GM23338 (cell line): ENCODE measurements at regions not wholly inside any gene's neighbourhood (a gene's known extent, or its start where the extent isn't known, plus 50 kb on each side); places are given as distances from the start of the nearest gene placed in this dataset.

Experiments used
- ATAC-seq: fragments of 200-7000 bp; cut with Tn5 transposase; 3 replicates; pipeline ENCODE4 v1.9.1; 2020
- DNase-seq: peaks from one replicate; pipeline ENCODE4 v3.0.0-alpha.2; 2015; ENCODE audit warnings: low spot score
- H2AFZ ChIP-seq: fragments of 200-600 bp; sonication (generic); 2 replicates; pipeline ENCODE4 v1.8.0; 2016; ENCODE audit warnings: antibody characterized with exemption, mild to moderate bottlenecking, moderate library complexity
- H3F3A ChIP-seq: fragments of 200-600 bp; sonication (generic); replicated peaks from 2 replicates; pipeline ENCODE4 v1.8.0; 2017; ENCODE audit warnings: antibody characterized with exemption, mixed run types, low read depth
- H3K27ac ChIP-seq: fragments of 200-600 bp; sonication (generic); 2 replicates; pipeline ENCODE4 v1.6.1; 2016; ENCODE audit warnings: low read depth
- H3K27me3 ChIP-seq: fragments of 200-600 bp; sonication (generic); 2 replicates; pipeline ENCODE4 v1.8.0; 2016; ENCODE audit warnings: mild to moderate bottlenecking, mixed run types, moderate library complexity; ENCODE audit not compliant: insufficient read depth
- H3K36me3 ChIP-seq: fragments of 200-600 bp; sonication (generic); 2 replicates; pipeline ENCODE4 v1.8.0; 2016; ENCODE audit warnings: mild to moderate bottlenecking; ENCODE audit not compliant: insufficient read depth
- H3K4me1 ChIP-seq: fragments of 200-600 bp; sonication (generic); 2 replicates; pipeline ENCODE4 v1.8.0; 2016; ENCODE audit warnings: mild to moderate bottlenecking, moderate library complexity; ENCODE audit not compliant: insufficient read depth
- H3K4me2 ChIP-seq: fragments of 200-600 bp; sonication (generic); 2 replicates; pipeline ENCODE4 v1.7.1; 2017; ENCODE audit warnings: mixed run types
- H3K4me3 ChIP-seq: fragments of 200-600 bp; sonication (generic); 2 replicates; pipeline ENCODE4 v1.6.1; 2016; ENCODE audit warnings: mixed run types
- H3K79me2 ChIP-seq: fragments of 200-600 bp; sonication (generic); replicated peaks from 2 replicates; pipeline ENCODE4 v1.8.0; 2017; ENCODE audit warnings: mild to moderate bottlenecking; ENCODE audit not compliant: insufficient read depth
- H3K9me2 ChIP-seq: fragments of 200-600 bp; sonication (generic); 2 replicates; pipeline ENCODE4 v1.8.0; 2017; ENCODE audit not compliant: insufficient read depth
- H4K20me1 ChIP-seq: fragments of 200-600 bp; sonication (generic); replicated peaks from 2 replicates; pipeline ENCODE4 v1.8.0; 2017; ENCODE audit warnings: mild to moderate bottlenecking; ENCODE audit not compliant: insufficient read depth
- H3K27ac Mint-ChIP-seq: 2 replicates; pipeline ENCODE4 v1.8.0; 2020; ENCODE audit warnings: inconsistent platforms, mild to moderate bottlenecking, moderate library complexity, mixed read lengths
- H3K27me3 Mint-ChIP-seq: 3 replicates; pipeline ENCODE4 v1.8.0; 2022; ENCODE audit warnings: low read depth, mild to moderate bottlenecking, moderate library complexity, mixed read lengths, inconsistent platforms; ENCODE audit not compliant: insufficient read depth, poor library complexity
- H3K36me3 Mint-ChIP-seq: 3 replicates; pipeline ENCODE4 v1.8.0; 2021; ENCODE audit warnings: low read depth, mild to moderate bottlenecking, inconsistent platforms, moderate library complexity, mixed read lengths
- H3K4me1 Mint-ChIP-seq: 3 replicates; pipeline ENCODE4 v1.8.0; 2020; ENCODE audit warnings: mild to moderate bottlenecking, inconsistent platforms, mixed read lengths
- H3K4me3 Mint-ChIP-seq: 3 replicates; pipeline ENCODE4 v1.8.0; 2021; ENCODE audit warnings: moderate library complexity, mild to moderate bottlenecking, inconsistent platforms, mixed read lengths
- H3K9me3 Mint-ChIP-seq: 3 replicates; pipeline ENCODE4 v1.8.0; 2020; ENCODE audit warnings: moderate library complexity, mild to moderate bottlenecking, inconsistent platforms, mixed read lengths
- CREB1 ChIP-seq: fragments of 250-450 bp; sonication (Bioruptor Pico); IDR thresholded peaks from 2 replicates; pipeline ENCODE4 v1.5.0; 2020; ENCODE audit warnings: low read depth, mild to moderate bottlenecking, moderate library complexity
- EZH2phosphoT487 ChIP-seq: fragments of 200-600 bp; sonication (generic); IDR thresholded peaks from one replicate; pipeline ENCODE4 v1.8.1; 2018; ENCODE audit warnings: antibody characterized with exemption; ENCODE audit not compliant: unreplicated experiment
- JUNB ChIP-seq: IDR thresholded peaks from one replicate; pipeline ENCODE4 v1.6.1; 2016; ENCODE audit warnings: antibody characterized with exemption; ENCODE audit not compliant: unreplicated experiment
- POLR2AphosphoS5 ChIP-seq: IDR thresholded peaks from 2 replicates; pipeline ENCODE4 v1.6.1; 2016; ENCODE audit warnings: antibody characterized with exemption, low read depth
- ZNF462 ChIP-seq: fragments of 250-450 bp; sonication (Bioruptor Pico); IDR thresholded peaks from 2 replicates; pipeline ENCODE4 v1.5.0; 2020; ENCODE audit warnings: mild to moderate bottlenecking, moderate library complexity
- TF ChIP-seq, protein P1 (sequence below), 2 experiments: fragments of 200-600 bp in 1 of 2; sonication (generic) in 1 of 2; conservative IDR thresholded peaks; 2 replicates each; pipeline versions ENCODE4 v1.5.1 to v1.6.1; 2016 to 2017; ENCODE audit warnings: antibody characterized with exemption in 2 of 2, low read depth in 2 of 2, mild to moderate bottlenecking in 2 of 2, moderate library complexity in 1 of 2
- TF ChIP-seq, protein P2 (sequence below): IDR thresholded peaks from one replicate; pipeline ENCODE4 v1.6.1; 2018; ENCODE audit warnings: antibody characterized with exemption; ENCODE audit not compliant: unreplicated experiment
- TF ChIP-seq, protein P3 (sequence below): IDR thresholded peaks from 2 replicates; pipeline ENCODE4 v1.6.1; 2016; ENCODE audit warnings: antibody characterized with exemption

DNA sequence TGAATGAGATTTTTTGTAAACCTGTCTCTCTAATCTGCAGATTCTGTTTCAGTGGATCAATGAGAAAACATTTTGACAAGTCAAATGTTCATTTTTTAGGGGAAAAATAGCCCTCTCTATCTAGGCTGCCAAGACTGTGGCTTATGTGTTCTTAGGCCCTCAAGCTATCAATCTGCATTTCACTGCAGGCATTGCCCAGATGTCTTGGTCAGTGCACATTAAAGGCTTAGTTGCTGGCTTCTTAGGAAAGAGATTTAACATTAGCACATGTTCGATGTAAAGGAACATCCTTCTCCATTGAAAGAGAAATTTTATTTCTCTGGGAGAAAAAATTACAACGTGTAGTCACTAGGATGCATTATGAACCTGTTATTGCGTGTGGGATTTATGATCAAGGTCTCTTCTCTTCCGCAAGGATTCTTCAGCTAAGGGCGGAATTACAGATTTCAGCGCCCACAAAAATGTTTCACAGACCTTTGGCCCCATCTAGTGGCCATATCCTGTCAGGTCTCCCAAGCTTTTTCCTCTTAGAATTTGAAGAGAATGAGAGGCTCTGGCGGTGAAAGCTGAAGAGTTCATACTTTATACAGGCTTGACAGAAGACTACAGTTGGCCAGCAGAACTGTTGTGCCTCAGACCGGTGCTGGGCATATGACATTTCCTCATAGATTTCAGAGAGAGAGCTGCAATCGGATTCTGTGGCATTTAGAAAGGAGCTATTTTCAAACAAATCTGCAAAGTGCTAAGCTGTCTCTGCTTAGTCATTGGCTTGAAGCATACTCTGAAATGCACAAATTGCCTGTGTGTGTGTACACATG is 144.6 kb upstream of the NOCT start:
- Mint-ChIP-seq H3K4me3 (no peak overlapping the region), H3K36me3 (no peaks in the 10 kb centered on the region), H3K27ac (no peak overlapping the region), H3K9me3 (no peaks in the 10 kb centered on the region; the same call in 2 of the 3 replicates), H3K27me3 (no peaks in the 10 kb centered on the region), H3K4me1 (peaks cover 9% of the 10 kb centered on the region)
- no peak for TF ChIP-seq JUNB
- TF ChIP-seq, protein P1, sequence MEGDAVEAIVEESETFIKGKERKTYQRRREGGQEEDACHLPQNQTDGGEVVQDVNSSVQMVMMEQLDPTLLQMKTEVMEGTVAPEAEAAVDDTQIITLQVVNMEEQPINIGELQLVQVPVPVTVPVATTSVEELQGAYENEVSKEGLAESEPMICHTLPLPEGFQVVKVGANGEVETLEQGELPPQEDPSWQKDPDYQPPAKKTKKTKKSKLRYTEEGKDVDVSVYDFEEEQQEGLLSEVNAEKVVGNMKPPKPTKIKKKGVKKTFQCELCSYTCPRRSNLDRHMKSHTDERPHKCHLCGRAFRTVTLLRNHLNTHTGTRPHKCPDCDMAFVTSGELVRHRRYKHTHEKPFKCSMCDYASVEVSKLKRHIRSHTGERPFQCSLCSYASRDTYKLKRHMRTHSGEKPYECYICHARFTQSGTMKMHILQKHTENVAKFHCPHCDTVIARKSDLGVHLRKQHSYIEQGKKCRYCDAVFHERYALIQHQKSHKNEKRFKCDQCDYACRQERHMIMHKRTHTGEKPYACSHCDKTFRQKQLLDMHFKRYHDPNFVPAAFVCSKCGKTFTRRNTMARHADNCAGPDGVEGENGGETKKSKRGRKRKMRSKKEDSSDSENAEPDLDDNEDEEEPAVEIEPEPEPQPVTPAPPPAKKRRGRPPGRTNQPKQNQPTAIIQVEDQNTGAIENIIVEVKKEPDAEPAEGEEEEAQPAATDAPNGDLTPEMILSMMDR (conservative IDR thresholded peaks at IDR 0.05; ENCODE audit: low read depth in 2 of 2), result peak; percentile 86 to 97
- H3K9me2 ChIP-seq, result no peaks in the 10 kb centered on the region
- H4K20me1 ChIP-seq, result no peaks in the 10 kb centered on the region; the same call in 1 of the 2 replicates
- no peak overlapping the region for H3K4me2 ChIP-seq
- DNase-seq, result peak; percentile 88
- H3F3A ChIP-seq, result no peaks in the 10 kb centered on the region
- no peaks in the 10 kb centered on the region for H3K79me2 ChIP-seq
- no peak overlapping the region for H3K4me3 ChIP-seq
- no peak overlapping the region for H2AFZ ChIP-seq
- peaks cover 3% of the 10 kb centered on the region; the same call in 1 of the 2 replicates for H3K4me1 ChIP-seq
- no peaks in the 10 kb centered on the region for H3K36me3 ChIP-seq
- no peaks in the 10 kb centered on the region for H3K27me3 ChIP-seq
- ATAC-seq, result peak; percentile 81
- no peak overlapping the region for H3K27ac ChIP-seq

- Histone ChIP-seq H3K79me2 (no peaks in the 10 kb centered on the region), H3K4me3 (no peak overlapping the region), H3K27me3 (no peaks in the 10 kb centered on the region), H3K27ac (no peak overlapping the region), H2AFZ (no peak overlapping the region), H3K4me1 (peaks cover 3% of the 10 kb centered on the region; the same call in 1 of the 2 replicates), H3F3A (no peaks in the 10 kb centered on the region), H4K20me1 (no peaks in the 10 kb centered on the region), H3K4me2 (no peak overlapping the region), H3K36me3 (no peaks in the 10 kb centered on the region), H3K9me2 (no peaks in the 10 kb centered on the region)
- H3K27ac Mint-ChIP-seq, result no peak overlapping the region
- H3K9me3 Mint-ChIP-seq, result no peaks in the 10 kb centered on the region; the same call in 2 of the 3 replicates
- DNase-seq (no peak), ATAC-seq (no peak)
- peaks cover 16% of the 10 kb centered on the region for H3K4me1 Mint-ChIP-seq
- no peaks in the 10 kb centered on the region for H3K27me3 Mint-ChIP-seq
- H3K4me3 Mint-ChIP-seq, result no peak overlapping the region
- no peaks in the 10 kb centered on the region for H3K36me3 Mint-ChIP-seq
- no peak for TF ChIP-seq EZH2phosphoT487
- TF ChIP-seq ZNF462 (CRISPR knock-in tag), result no peak
- TF ChIP-seq, protein P2, sequence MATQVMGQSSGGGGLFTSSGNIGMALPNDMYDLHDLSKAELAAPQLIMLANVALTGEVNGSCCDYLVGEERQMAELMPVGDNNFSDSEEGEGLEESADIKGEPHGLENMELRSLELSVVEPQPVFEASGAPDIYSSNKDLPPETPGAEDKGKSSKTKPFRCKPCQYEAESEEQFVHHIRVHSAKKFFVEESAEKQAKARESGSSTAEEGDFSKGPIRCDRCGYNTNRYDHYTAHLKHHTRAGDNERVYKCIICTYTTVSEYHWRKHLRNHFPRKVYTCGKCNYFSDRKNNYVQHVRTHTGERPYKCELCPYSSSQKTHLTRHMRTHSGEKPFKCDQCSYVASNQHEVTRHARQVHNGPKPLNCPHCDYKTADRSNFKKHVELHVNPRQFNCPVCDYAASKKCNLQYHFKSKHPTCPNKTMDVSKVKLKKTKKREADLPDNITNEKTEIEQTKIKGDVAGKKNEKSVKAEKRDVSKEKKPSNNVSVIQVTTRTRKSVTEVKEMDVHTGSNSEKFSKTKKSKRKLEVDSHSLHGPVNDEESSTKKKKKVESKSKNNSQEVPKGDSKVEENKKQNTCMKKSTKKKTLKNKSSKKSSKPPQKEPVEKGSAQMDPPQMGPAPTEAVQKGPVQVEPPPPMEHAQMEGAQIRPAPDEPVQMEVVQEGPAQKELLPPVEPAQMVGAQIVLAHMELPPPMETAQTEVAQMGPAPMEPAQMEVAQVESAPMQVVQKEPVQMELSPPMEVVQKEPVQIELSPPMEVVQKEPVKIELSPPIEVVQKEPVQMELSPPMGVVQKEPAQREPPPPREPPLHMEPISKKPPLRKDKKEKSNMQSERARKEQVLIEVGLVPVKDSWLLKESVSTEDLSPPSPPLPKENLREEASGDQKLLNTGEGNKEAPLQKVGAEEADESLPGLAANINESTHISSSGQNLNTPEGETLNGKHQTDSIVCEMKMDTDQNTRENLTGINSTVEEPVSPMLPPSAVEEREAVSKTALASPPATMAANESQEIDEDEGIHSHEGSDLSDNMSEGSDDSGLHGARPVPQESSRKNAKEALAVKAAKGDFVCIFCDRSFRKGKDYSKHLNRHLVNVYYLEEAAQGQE, result no peak
- no peak for TF ChIP-seq CREB1
- TF ChIP-seq, protein P3, sequence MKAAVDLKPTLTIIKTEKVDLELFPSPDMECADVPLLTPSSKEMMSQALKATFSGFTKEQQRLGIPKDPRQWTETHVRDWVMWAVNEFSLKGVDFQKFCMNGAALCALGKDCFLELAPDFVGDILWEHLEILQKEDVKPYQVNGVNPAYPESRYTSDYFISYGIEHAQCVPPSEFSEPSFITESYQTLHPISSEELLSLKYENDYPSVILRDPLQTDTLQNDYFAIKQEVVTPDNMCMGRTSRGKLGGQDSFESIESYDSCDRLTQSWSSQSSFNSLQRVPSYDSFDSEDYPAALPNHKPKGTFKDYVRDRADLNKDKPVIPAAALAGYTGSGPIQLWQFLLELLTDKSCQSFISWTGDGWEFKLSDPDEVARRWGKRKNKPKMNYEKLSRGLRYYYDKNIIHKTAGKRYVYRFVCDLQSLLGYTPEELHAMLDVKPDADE, result no peak
- no peak for TF ChIP-seq POLR2AphosphoS5
Observed at GRCh38 chr4:138869631-138870030, 145.9 kb upstream of the NOCT start.
